ENCODE measurements at regions not wholly inside any gene's neighbourhood (a gene's known extent, or its start where the extent isn't known, plus 50 kb on each side); places are given as distances from the start of the nearest gene placed in this dataset.

DNA sequence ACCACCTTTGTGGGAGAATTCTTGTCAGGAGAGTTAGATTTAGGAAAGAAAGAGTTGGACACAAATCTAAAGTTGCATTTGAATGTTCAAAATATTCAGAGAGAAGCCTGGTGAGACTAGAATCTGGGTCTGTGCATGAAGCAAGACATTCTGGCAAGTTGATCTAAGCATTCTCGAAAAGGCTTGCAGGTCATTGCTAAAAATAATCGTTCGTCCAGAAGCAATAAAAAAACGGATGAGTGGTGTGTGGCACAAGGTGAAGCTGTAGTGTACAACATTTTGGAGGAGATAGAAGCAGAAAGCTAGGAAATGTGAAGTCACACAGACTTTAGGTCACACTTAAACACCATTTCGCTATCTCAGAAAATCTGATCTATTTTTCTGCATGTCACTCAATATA is 114.9 kb upstream of the IFNGR1 start:
- no peaks in the 10 kb centered on the region for H3K27me3 Mint-ChIP-seq (ENCODE audit: low read depth)
- ChIA-PET POLR2A (no interaction called here), CTCF (no interaction called here)
- TF ChIP-seq HMGA2 (CRISPR knock-in tag; IDR thresholded peaks at IDR 0.05) (no peak), ZNF423 (CRISPR knock-in tag; IDR thresholded peaks at IDR 0.05) (no peak), NR1H2 (CRISPR knock-in tag; IDR thresholded peaks at IDR 0.05) (no peak), FOXP1 (CRISPR knock-in tag; IDR thresholded peaks at IDR 0.05; ENCODE audit: borderline replicate concordance) (no peak), NFATC4 (CRISPR knock-in tag; IDR thresholded peaks at IDR 0.05) (no peak)
- TF ChIP-seq, protein P1, sequence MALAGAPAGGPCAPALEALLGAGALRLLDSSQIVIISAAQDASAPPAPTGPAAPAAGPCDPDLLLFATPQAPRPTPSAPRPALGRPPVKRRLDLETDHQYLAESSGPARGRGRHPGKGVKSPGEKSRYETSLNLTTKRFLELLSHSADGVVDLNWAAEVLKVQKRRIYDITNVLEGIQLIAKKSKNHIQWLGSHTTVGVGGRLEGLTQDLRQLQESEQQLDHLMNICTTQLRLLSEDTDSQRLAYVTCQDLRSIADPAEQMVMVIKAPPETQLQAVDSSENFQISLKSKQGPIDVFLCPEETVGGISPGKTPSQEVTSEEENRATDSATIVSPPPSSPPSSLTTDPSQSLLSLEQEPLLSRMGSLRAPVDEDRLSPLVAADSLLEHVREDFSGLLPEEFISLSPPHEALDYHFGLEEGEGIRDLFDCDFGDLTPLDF (CRISPR knock-in tag; IDR thresholded peaks at IDR 0.05): no peak
- TF ChIP-seq, protein P2, sequence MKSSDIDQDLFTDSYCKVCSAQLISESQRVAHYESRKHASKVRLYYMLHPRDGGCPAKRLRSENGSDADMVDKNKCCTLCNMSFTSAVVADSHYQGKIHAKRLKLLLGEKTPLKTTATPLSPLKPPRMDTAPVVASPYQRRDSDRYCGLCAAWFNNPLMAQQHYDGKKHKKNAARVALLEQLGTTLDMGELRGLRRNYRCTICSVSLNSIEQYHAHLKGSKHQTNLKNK (CRISPR knock-in tag; IDR thresholded peaks at IDR 0.05): no peak
- TF ChIP-seq, protein P3, sequence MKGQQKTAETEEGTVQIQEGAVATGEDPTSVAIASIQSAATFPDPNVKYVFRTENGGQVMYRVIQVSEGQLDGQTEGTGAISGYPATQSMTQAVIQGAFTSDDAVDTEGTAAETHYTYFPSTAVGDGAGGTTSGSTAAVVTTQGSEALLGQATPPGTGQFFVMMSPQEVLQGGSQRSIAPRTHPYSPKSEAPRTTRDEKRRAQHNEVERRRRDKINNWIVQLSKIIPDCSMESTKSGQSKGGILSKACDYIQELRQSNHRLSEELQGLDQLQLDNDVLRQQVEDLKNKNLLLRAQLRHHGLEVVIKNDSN (CRISPR knock-in tag; IDR thresholded peaks at IDR 0.05): no peak
- H3K27ac Mint-ChIP-seq: no peak overlapping the region
- ATAC-seq (no peak), DNase-seq (ENCODE audit: low spot score) (no peak)
- H3K9me3 Mint-ChIP-seq: no peaks in the 10 kb centered on the region
- no peak overlapping the region for H3K4me3 Mint-ChIP-seq
- 0 out of 2 replicates have a peak, but pooled peaks cover 9% of the 10 kb centered on the region for H3K4me1 Mint-ChIP-seq
- no peaks in the 10 kb centered on the region for H3K36me3 Mint-ChIP-seq

DNA sequence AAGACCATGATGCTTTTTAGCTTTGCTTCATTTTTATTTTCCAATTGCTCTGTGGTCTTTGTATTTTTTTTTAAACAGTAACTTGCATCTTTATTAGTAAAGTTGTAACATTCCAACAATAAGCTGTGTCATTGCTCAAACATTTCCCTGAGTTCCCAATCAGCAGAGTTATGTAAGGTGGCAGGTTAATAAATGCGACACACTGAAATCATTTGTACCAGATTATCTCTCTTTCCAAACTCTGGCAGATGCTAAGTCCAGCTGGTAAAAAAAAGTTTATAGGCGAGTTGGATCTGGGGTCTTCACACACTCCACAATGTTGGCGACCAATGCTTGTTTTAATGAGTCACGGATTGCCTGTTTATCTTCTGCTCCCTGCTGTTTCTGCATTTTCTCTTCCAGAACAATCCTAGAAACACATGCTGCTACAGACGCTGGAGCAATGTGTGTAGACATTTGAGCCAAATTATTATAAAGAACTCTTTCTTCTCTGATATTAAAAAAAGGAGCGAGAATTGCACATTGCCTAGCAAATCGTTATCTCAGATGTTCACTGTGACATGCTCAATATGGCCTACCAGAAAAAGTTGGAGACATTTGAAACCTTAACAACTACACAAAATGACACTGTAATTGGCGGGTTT is 113.6 kb upstream of the IFNGR1 start:
- H3K4me3 Mint-ChIP-seq: no peak overlapping the region
- ATAC-seq: no peak
- ChIA-PET CTCF (no interaction called here), POLR2A (interaction anchor here (0.6 kb wide), 1 partner anchor 529 kb away, joined by 3 read pairs; no protein-coding TSS in a partner anchor)
- no peaks in the 10 kb centered on the region for H3K36me3 Mint-ChIP-seq
- no peaks in the 10 kb centered on the region for H3K27me3 Mint-ChIP-seq (ENCODE audit: low read depth)
- TF ChIP-seq JUN (CRISPR knock-in tag; IDR thresholded peaks at IDR 0.05): no peak
- TF ChIP-seq, protein P4, sequence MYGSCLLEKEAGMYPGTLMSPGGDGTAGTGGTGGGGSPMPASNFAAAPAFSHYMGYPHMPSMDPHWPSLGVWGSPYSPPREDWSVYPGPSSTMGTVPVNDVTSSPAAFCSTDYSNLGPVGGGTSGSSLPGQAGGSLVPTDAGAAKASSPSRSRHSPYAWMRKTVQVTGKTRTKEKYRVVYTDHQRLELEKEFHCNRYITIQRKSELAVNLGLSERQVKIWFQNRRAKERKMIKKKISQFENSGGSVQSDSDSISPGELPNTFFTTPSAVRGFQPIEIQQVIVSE (CRISPR knock-in tag; IDR thresholded peaks at IDR 0.05; ENCODE audit: borderline replicate concordance): no peak
- TF ChIP-seq, protein P5, sequence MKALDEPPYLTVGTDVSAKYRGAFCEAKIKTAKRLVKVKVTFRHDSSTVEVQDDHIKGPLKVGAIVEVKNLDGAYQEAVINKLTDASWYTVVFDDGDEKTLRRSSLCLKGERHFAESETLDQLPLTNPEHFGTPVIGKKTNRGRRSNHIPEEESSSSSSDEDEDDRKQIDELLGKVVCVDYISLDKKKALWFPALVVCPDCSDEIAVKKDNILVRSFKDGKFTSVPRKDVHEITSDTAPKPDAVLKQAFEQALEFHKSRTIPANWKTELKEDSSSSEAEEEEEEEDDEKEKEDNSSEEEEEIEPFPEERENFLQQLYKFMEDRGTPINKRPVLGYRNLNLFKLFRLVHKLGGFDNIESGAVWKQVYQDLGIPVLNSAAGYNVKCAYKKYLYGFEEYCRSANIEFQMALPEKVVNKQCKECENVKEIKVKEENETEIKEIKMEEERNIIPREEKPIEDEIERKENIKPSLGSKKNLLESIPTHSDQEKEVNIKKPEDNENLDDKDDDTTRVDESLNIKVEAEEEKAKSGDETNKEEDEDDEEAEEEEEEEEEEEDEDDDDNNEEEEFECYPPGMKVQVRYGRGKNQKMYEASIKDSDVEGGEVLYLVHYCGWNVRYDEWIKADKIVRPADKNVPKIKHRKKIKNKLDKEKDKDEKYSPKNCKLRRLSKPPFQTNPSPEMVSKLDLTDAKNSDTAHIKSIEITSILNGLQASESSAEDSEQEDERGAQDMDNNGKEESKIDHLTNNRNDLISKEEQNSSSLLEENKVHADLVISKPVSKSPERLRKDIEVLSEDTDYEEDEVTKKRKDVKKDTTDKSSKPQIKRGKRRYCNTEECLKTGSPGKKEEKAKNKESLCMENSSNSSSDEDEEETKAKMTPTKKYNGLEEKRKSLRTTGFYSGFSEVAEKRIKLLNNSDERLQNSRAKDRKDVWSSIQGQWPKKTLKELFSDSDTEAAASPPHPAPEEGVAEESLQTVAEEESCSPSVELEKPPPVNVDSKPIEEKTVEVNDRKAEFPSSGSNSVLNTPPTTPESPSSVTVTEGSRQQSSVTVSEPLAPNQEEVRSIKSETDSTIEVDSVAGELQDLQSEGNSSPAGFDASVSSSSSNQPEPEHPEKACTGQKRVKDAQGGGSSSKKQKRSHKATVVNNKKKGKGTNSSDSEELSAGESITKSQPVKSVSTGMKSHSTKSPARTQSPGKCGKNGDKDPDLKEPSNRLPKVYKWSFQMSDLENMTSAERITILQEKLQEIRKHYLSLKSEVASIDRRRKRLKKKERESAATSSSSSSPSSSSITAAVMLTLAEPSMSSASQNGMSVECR (CRISPR knock-in tag; IDR thresholded peaks at IDR 0.05; ENCODE audit: borderline replicate concordance): no peak
- TF ChIP-seq NR2C2 (CRISPR knock-in tag; IDR thresholded peaks at IDR 0.05): no peak
- no peak for TF ChIP-seq CREB1 (CRISPR knock-in tag; IDR thresholded peaks at IDR 0.05)
- TF ChIP-seq, protein P6, sequence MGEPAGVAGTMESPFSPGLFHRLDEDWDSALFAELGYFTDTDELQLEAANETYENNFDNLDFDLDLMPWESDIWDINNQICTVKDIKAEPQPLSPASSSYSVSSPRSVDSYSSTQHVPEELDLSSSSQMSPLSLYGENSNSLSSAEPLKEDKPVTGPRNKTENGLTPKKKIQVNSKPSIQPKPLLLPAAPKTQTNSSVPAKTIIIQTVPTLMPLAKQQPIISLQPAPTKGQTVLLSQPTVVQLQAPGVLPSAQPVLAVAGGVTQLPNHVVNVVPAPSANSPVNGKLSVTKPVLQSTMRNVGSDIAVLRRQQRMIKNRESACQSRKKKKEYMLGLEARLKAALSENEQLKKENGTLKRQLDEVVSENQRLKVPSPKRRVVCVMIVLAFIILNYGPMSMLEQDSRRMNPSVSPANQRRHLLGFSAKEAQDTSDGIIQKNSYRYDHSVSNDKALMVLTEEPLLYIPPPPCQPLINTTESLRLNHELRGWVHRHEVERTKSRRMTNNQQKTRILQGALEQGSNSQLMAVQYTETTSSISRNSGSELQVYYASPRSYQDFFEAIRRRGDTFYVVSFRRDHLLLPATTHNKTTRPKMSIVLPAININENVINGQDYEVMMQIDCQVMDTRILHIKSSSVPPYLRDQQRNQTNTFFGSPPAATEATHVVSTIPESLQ (CRISPR knock-in tag; IDR thresholded peaks at IDR 0.05): no peak
- TF ChIP-seq, protein P7, sequence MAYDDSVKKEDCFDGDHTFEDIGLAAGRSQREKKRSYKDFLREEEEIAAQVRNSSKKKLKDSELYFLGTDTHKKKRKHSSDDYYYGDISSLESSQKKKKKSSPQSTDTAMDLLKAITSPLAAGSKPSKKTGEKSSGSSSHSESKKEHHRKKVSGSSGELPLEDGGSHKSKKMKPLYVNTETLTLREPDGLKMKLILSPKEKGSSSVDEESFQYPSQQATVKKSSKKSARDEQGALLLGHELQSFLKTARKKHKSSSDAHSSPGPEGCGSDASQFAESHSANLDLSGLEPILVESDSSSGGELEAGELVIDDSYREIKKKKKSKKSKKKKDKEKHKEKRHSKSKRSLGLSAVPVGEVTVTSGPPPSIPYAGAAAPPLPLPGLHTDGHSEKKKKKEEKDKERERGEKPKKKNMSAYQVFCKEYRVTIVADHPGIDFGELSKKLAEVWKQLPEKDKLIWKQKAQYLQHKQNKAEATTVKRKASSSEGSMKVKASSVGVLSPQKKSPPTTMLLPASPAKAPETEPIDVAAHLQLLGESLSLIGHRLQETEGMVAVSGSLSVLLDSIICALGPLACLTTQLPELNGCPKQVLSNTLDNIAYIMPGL (CRISPR knock-in tag; IDR thresholded peaks at IDR 0.05): no peak
- TF ChIP-seq, protein P3 (CRISPR knock-in tag; IDR thresholded peaks at IDR 0.05): no peak
- TF ChIP-seq ETV6 (CRISPR knock-in tag; IDR thresholded peaks at IDR 0.05): no peak
- TF ChIP-seq, protein P8, sequence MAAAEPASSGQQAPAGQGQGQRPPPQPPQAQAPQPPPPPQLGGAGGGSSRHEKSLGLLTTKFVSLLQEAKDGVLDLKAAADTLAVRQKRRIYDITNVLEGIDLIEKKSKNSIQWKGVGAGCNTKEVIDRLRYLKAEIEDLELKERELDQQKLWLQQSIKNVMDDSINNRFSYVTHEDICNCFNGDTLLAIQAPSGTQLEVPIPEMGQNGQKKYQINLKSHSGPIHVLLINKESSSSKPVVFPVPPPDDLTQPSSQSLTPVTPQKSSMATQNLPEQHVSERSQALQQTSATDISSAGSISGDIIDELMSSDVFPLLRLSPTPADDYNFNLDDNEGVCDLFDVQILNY (CRISPR knock-in tag; IDR thresholded peaks at IDR 0.05): no peak
- TF ChIP-seq NFE2L1 (CRISPR knock-in tag; IDR thresholded peaks at IDR 0.05): no peak
- no peak for DNase-seq (ENCODE audit: low spot score)
- H3K27ac Mint-ChIP-seq: no peak overlapping the region
- 0 out of 2 replicates have a peak, but pooled peaks cover 9% of the 10 kb centered on the region for H3K4me1 Mint-ChIP-seq
- H3K9me3 Mint-ChIP-seq: no peaks in the 10 kb centered on the region
